ENCODE measurements at regions not wholly inside any gene's neighbourhood (a gene's known extent, or its start where the extent isn't known, plus 50 kb on each side); places are given as distances from the start of the nearest gene placed in this dataset.

DNA sequence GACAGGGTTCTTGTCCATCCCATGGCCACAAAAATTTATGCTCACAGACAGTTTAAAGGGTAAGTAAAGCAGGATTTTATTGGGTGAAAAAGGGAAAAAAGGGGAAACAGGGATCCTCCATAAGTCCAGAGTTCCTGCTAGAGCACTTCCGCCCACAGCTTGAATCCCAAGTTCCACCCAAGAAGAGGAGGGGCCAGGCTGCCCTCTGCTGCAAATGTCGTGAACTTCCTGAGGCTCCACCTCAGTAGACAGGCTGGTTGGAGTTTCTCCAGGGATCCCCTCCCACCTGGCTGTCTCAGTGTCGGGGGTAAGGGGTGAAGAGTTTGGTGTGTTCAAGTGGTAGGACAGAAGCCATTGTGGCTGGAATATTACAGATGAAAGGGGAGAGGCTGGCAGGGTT is 275.0 kb upstream of the SGCD start:
- Histone ChIP-seq H3K27ac (ENCODE audit: low read depth, low read length, poor library complexity, severe bottlenecking) (no peak overlapping the region), H3K4me2 (ENCODE audit: low read length) (no peak overlapping the region), H4K20me1 (ENCODE audit: insufficient read depth, low read length) (no peaks in the 10 kb centered on the region), H2AFZ (ENCODE audit: low read length) (no peak overlapping the region), H3K4me1 (ENCODE audit: insufficient read depth, low read length, poor library complexity, severe bottlenecking) (no peaks in the 10 kb centered on the region), H3K9me2 (ENCODE audit: insufficient read depth, low read length) (no peaks in the 10 kb centered on the region), H3K4me3 (ENCODE audit: low read depth, low read length, poor library complexity, severe bottlenecking) (no peak overlapping the region), H3K79me2 (ENCODE audit: insufficient read depth, low read depth, low read length) (no peaks in the 10 kb centered on the region), H3K36me3 (ENCODE audit: insufficient read depth, low read length) (no peaks in the 10 kb centered on the region), H3K9me3 (ENCODE audit: low read length) (no peaks in the 10 kb centered on the region)
- no TSS peak for BruUV-seq (replicated peaks)
- TF ChIP-seq, protein P1, sequence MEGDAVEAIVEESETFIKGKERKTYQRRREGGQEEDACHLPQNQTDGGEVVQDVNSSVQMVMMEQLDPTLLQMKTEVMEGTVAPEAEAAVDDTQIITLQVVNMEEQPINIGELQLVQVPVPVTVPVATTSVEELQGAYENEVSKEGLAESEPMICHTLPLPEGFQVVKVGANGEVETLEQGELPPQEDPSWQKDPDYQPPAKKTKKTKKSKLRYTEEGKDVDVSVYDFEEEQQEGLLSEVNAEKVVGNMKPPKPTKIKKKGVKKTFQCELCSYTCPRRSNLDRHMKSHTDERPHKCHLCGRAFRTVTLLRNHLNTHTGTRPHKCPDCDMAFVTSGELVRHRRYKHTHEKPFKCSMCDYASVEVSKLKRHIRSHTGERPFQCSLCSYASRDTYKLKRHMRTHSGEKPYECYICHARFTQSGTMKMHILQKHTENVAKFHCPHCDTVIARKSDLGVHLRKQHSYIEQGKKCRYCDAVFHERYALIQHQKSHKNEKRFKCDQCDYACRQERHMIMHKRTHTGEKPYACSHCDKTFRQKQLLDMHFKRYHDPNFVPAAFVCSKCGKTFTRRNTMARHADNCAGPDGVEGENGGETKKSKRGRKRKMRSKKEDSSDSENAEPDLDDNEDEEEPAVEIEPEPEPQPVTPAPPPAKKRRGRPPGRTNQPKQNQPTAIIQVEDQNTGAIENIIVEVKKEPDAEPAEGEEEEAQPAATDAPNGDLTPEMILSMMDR (conservative IDR thresholded peaks at IDR 0.05; ENCODE audit: low read length) = no peak
- no peak for TF ChIP-seq EZH2phosphoT487 (IDR thresholded peaks at IDR 0.05; ENCODE audit: borderline replicate concordance, low read depth, low read length)
- no peak for DNase-seq (ENCODE audit: low spot score)
- ChIA-PET CTCF (ENCODE audit: unreplicated experiment) (no interaction called here), POLR2A (interaction anchor here (0.6 kb wide), 1 partner anchor 10 kb away, joined by 4 read pairs; no protein-coding TSS in a partner anchor)
- intact Hi-C loops (cut with micrococcal nuclease; ENCODE audit: unreplicated experiment) = no loop called here

DNA sequence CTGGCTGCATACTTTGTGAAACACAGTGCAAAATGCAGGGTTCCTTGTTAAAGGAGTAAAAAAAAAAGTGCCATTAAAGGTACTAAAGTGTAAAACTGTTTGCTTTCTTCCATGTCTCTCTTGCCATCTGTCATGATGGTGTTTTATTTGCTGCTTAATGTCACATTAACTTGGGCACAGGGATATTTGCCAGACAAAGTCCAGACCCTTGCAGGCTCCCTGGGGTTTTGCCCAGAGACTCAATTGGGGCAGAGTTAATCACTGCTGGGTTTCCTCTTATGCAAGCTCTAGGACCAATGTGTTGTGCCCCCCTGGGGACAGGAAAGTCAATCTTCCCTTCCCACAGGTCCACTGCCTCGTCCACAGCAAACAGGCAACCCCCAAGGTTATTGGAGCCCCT is 274.3 kb upstream of the SGCD start:
- H2AFZ ChIP-seq (ENCODE audit: low read length) = no peak overlapping the region
- no peaks in the 10 kb centered on the region for H3K9me2 ChIP-seq (ENCODE audit: insufficient read depth, low read length)
- no peak overlapping the region for H3K27ac ChIP-seq (ENCODE audit: low read depth, low read length, poor library complexity, severe bottlenecking)
- intact Hi-C loops (cut with micrococcal nuclease; ENCODE audit: unreplicated experiment) = no loop called here
- H3K4me3 ChIP-seq (ENCODE audit: low read depth, low read length, poor library complexity, severe bottlenecking) = no peak overlapping the region
- no peaks in the 10 kb centered on the region for H3K79me2 ChIP-seq (ENCODE audit: insufficient read depth, low read depth, low read length)
- H3K9me3 ChIP-seq (ENCODE audit: low read length) = no peaks in the 10 kb centered on the region
- no peak for DNase-seq (ENCODE audit: low spot score)
- no peaks in the 10 kb centered on the region for H3K36me3 ChIP-seq (ENCODE audit: insufficient read depth, low read length)
- H3K4me2 ChIP-seq (ENCODE audit: low read length) = no peak overlapping the region
- H4K20me1 ChIP-seq (ENCODE audit: insufficient read depth, low read length) = no peaks in the 10 kb centered on the region
- no TSS peak for BruUV-seq (replicated peaks)
- ChIA-PET POLR2A (no interaction called here), CTCF (ENCODE audit: unreplicated experiment) (no interaction called here)
- TF ChIP-seq, protein P1 (conservative IDR thresholded peaks at IDR 0.05; ENCODE audit: low read length) = no peak
- no peak for TF ChIP-seq EZH2phosphoT487 (IDR thresholded peaks at IDR 0.05; ENCODE audit: borderline replicate concordance, low read depth, low read length)
- no peaks in the 10 kb centered on the region for H3K4me1 ChIP-seq (ENCODE audit: insufficient read depth, low read length, poor library complexity, severe bottlenecking)

DNA sequence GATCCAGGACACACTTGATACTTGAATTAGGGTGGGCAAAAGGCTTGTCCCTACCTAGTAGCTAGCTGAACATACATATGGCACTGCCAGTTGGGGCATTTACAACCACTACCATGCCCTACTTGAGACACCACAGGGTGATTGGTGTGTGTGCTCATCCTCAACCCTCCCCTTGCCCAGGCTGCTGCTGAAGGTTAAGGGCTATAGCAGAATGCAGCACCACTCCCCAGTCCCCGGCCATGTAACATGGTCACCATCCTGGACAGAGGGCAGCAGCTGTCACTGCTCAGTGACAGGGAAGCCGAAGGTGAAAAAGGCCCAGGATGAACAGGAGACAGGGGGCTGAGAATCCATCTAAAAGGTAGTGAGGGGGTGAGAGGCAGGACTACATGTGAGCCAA is 273.9 kb upstream of the SGCD start:
- Histone ChIP-seq H3K9me3 (ENCODE audit: low read length) (no peaks in the 10 kb centered on the region), H3K27ac (ENCODE audit: low read depth, low read length, poor library complexity, severe bottlenecking) (no peak overlapping the region), H4K20me1 (ENCODE audit: insufficient read depth, low read length) (no peaks in the 10 kb centered on the region), H3K9me2 (ENCODE audit: insufficient read depth, low read length) (no peaks in the 10 kb centered on the region), H3K36me3 (ENCODE audit: insufficient read depth, low read length) (no peaks in the 10 kb centered on the region), H3K79me2 (ENCODE audit: insufficient read depth, low read depth, low read length) (no peaks in the 10 kb centered on the region), H3K4me1 (ENCODE audit: insufficient read depth, low read length, poor library complexity, severe bottlenecking) (no peaks in the 10 kb centered on the region), H3K4me3 (ENCODE audit: low read depth, low read length, poor library complexity, severe bottlenecking) (no peak overlapping the region), H2AFZ (ENCODE audit: low read length) (no peak overlapping the region), H3K4me2 (ENCODE audit: low read length) (no peak overlapping the region)
- no peak for DNase-seq (ENCODE audit: low spot score)
- ChIA-PET CTCF (ENCODE audit: unreplicated experiment) (no interaction called here), POLR2A (no interaction called here)
- intact Hi-C loops (cut with micrococcal nuclease; ENCODE audit: unreplicated experiment) = no loop called here
- BruUV-seq (replicated peaks) = no TSS peak
- TF ChIP-seq, protein P1 (conservative IDR thresholded peaks at IDR 0.05; ENCODE audit: low read length) = no peak
- TF ChIP-seq EZH2phosphoT487 (IDR thresholded peaks at IDR 0.05; ENCODE audit: borderline replicate concordance, low read depth, low read length) = no peak
